ENCODE measurements at regions not wholly inside any gene's neighbourhood (a gene's known extent, or its start where the extent isn't known, plus 50 kb on each side); places are given as distances from the start of the nearest gene placed in this dataset.
A peak's percentile ranks its signal among the peaks of the same experiment; 100 is the strongest.

- no peak overlapping the region for H3K4me3 Mint-ChIP-seq
- Histone ChIP-seq H3K4me2 (ENCODE audit: insufficient read depth, insufficient read length, low read length) (peak overlapping the region; percentile 6), H2AK5ac (ENCODE audit: insufficient read length, low read length) (no peak overlapping the region), H4K91ac (ENCODE audit: insufficient read length, low read depth, low read length) (no peak overlapping the region), H2BK20ac (ENCODE audit: low read depth, low read length, poor library complexity, severe bottlenecking) (no peak overlapping the region), H3K56ac (ENCODE audit: insufficient read length, low read depth, low read length) (no peak overlapping the region), H3K9ac (ENCODE audit: extremely low read depth, insufficient read length, low read length) (no peak overlapping the region), H3K79me2 (ENCODE audit: insufficient read depth, low read length) (peaks cover 5% of the 10 kb centered on the region; the same call in 1 of the 2 replicates), H3K4ac (ENCODE audit: low read depth, low read length) (no peak overlapping the region), H3K14ac (ENCODE audit: insufficient read depth, low read length) (no peak overlapping the region), H3T11ph (ENCODE audit: low read length) (no peak overlapping the region), H2BK5ac (ENCODE audit: insufficient read length, low read length) (no peak overlapping the region), H4K20me1 (ENCODE audit: control insufficient read depth, insufficient read depth, insufficient read length) (no peaks in the 10 kb centered on the region), H3K27ac (ENCODE audit: insufficient read length, low read depth, low read length) (no peak overlapping the region), H3K4me1 (ENCODE audit: insufficient read depth, low read length) (no peaks in the 10 kb centered on the region), H4K8ac (replicated peaks; ENCODE audit: insufficient read length, low read depth, low read length) (no peak overlapping the region), H2BK120ac (ENCODE audit: low read depth, low read length, poor library complexity, severe bottlenecking) (no peak overlapping the region), H3K9me3 (ENCODE audit: control insufficient read depth, low read depth, low read length) (no peaks in the 10 kb centered on the region), H4K5ac (ENCODE audit: insufficient read length, low read depth, low read length) (no peak overlapping the region), H2BK15ac (ENCODE audit: low read depth, low read length) (no peak overlapping the region), H3K27me3 (ENCODE audit: insufficient read depth, low read length) (no peaks in the 10 kb centered on the region), H3K79me1 (ENCODE audit: insufficient read depth, low read depth, low read length, poor library complexity, severe bottlenecking) (no peaks in the 10 kb centered on the region), H3K23me2 (ENCODE audit: insufficient read length, low read depth, low read length, poor library complexity, severe bottlenecking) (no peaks in the 10 kb centered on the region), H3K23ac (ENCODE audit: insufficient read length, low read depth, low read length) (no peak overlapping the region), H2AFZ (ENCODE audit: low read length) (no peak overlapping the region), H3K18ac (ENCODE audit: insufficient read length, low read depth, low read length) (no peak overlapping the region), H2BK12ac (ENCODE audit: insufficient read length, low read depth, low read length) (no peak overlapping the region)
- TF ChIP-seq CTCF (conservative IDR thresholded peaks at IDR 0.05) = no peak
- peaks cover 12 to 39% of the 10 kb centered on the region in 2 experiments for H3K4me1 Mint-ChIP-seq
- no peak for DNase-seq
- H3K36me3 Mint-ChIP-seq (ENCODE audit: insufficient read depth in 1 of 3, low read depth in 3 of 3) = peaks cover 0 to 18% (median 2%) of the 10 kb centered on the region in 3 experiments; a peak in 4 of 7 replicates
- no CpG with 5 or more reads among the region's 2 CpGs for WGBS (ENCODE audit: extremely low coverage, insufficient read length, low lambda C conversion rate)
- H3K27ac Mint-ChIP-seq = peak overlapping the region in 1 of 3 experiments; percentile 5; a peak in 1 of 7 replicates
- H3K9me3 Mint-ChIP-seq = no peaks in the 10 kb centered on the region; a peak in 1 of 5 replicates
- no peaks in the 10 kb centered on the region for H3K27me3 Mint-ChIP-seq (ENCODE audit: low read depth)
Observed at GRCh38 chr5:18675041-18675440, 1040.8 kb downstream of the TAF11L14 start.

All from H9 (cell line).